ENCODE measurements at regions not wholly inside any gene's neighbourhood (a gene's known extent, or its start where the extent isn't known, plus 50 kb on each side); places are given as distances from the start of the nearest gene placed in this dataset.
"Not testable (repeated sequence)": the region's sequence is repeated elsewhere in the genome, so short reads cannot be mapped to it uniquely, and the experiment has no call there.

DNA sequence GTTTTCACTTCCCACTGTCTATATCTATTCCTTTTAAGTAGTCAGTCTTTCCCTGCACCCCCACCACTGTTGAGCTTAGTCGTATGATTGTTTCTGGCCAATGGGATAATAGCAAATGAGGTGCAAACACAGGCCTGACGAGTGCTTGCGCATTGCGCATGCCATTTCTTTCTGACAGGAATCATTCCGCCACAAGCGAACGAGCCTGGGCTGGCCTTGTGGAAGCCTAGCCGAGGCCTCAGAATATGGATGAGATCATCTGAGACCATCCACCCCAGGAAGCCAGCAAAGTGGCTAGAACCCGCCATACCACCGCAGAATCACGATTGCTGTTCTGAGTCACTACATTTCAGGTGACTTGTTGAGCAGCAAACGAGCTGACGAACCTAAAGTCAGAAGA lies 52.2 kb upstream of the PRL start:
- no peak for DNase-seq

DNA sequence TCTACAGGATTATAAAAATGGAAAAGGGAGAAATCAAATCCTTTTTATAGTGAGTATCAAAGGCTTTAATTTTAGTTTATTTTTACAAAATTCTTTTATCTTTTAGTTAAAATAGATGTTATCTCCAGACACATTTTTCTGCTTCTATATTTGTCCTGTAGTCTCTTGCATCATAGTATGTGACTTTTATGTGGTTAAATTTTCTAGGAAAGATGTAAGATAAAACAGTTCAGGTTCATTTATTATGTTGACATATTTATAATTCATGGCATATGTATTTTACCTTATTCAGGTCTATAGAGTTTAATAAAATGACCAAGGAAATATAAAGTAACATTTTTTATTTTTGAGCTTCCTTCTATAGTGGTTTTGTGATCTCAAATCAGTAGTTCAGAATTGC lies 52.7 kb upstream of the PRL start:
- no peak for DNase-seq

DNA sequence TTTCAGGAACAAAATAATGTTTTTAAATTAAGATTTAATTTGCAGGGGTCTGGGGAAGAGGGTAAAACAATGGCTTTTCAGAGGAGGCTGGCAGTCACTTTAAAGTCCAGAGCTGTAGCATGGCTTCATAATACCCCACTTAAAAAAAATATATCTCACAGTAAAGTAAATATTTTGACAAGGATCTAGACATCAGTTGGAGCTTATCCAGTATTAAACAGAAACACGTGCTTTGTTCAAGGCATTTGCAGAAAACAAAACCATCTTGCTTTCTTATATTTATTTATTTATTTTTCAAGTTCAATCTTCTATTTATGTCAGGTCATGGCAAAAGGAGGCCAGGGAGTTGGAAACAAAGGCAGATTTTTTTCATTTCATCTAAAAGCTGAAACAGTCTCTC lies 53.3 kb upstream of the PRL start:
- DNase-seq = no peak

DNA sequence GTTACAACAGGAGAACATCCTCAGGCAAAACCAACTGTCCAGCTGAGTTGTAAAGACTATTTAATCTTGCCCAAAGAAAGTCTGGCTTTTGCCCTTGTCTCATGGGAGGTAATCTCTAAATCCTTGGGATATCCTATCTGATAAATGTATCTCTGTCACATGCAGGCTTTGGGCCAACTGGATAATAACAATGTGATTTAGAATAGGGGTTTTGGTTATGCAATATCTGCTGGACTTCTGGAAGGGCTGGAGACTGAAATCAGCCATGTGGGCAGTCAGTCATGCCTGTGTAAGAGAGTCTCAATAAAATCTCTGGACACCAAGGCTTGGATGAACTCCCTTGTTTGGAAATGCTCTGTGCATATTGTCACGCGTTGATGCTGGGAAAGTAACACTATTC lies 56.3 kb upstream of the PRL start:
- no peak for DNase-seq

DNA sequence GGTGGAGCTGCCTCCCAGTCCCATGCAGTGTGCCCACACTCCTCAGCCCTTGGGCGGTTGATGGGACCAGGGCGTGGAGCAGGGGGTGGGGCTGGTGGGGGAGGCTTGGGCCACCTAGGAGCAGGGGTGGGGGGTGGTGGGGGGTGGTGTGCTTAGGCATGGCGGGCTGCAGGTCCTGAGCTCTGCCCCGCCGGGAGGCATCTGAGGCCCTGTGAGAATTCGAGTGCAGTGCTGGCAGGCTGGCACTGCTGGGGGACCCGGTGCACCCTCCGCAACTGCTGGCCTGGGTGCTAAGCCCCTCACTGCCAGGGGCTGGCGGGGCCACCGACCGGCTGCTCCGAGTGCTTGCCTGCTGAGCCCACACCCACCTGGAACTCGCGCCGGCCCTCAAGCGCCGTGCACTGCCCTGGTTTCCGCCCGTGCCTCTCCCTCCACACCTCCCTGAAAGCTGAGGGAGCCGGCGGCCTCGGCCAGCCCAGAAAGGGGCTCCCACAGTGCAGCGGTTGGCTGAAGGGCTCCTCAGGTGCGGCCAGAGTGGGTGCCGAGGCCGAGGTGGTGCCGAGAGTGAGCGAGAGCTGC lies 59.6 kb upstream of the PRL start:
- DNase-seq = no peak

DNA sequence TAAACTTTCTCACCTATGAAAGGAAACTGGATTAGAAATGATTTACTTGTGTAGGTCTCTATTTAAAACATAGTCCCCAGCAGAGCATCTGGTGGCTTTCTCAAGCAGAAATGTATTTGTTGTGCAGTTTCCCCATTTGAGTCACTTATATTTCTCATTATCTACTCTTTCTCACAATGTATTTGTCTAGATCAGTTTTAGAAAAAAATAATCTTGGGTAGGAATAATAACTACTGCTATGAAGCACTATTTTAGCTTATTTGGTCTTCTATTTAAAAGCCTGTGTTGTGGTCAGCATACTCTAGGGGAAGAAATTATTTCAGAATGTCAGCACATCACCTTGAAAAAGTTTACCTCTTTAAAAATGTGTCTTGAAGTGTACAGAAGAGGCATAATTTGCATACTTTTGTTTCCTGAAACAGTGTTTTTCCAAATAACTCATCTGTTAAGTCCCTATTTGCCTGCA lies 60.9 kb upstream of the PRL start:
- DNase-seq = no peak

DNA sequence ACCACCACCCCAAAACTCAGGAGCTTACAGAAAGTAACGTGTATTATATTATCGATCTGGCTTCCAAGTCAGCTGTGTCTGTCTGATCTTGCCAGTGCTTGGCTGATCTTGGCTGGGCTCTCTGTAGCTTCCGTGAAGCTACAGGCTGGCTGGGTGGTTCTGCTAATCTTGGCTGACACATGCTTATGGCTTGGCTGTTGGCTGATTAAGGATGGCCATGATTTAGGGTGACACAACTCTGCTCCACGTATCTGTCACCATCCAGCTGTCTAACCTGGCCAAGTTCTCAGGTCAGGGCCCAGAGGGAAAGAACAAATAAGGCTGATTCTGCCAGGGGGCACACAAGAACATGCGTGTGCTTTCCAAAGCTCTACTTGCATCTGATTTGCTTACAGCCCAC lies 64.7 kb upstream of the PRL start:
- DNase-seq = no peak

DNA sequence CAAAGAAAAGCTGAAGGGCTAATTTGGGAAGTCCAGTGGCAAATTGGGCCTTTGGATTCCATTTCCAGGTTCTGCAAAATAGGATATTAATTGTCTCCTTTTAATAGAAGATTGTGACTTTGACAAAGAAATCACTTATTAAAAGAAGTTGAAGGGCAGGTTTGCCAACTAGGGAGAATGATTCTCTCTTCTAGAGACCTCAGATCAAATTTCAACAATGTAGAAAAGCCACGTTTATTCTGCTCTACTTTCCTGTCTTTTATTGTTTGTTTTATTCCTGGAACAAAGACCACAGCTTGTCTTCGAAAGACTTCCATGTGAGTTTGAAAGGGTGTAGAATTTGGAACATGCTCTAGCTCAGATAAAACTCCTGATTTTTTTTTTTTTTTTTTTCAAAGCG lies 65.5 kb upstream of the PRL start:
- DNase-seq = peak; percentile 53

DNA sequence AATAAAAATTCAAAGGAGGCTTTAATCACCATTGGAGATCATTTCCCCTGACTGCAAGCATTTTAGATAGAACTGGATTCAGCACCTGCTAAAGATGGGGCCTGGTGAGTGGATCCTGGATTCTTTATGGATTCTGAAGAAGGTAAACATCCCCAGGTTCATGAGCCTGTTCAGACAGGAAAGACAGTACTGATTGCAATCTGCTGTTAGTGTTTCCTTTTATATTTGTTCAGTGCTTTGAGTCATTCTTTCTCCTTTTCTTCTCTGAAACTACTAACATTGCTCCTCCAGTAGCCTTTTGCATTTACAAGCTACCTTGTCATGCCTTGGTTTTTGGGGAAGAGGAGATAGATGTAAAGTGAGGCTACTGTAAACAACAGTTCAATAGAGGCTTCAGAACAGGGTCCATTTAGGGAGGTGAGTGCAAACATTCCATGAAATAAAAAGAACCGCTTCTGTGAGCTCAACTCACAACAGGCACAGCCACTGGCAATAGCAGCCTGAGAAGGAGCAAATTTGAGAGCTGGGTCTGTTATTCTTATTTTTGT lies 66.4 kb upstream of the PRL start:
- peak; percentile 30 for DNase-seq

DNA sequence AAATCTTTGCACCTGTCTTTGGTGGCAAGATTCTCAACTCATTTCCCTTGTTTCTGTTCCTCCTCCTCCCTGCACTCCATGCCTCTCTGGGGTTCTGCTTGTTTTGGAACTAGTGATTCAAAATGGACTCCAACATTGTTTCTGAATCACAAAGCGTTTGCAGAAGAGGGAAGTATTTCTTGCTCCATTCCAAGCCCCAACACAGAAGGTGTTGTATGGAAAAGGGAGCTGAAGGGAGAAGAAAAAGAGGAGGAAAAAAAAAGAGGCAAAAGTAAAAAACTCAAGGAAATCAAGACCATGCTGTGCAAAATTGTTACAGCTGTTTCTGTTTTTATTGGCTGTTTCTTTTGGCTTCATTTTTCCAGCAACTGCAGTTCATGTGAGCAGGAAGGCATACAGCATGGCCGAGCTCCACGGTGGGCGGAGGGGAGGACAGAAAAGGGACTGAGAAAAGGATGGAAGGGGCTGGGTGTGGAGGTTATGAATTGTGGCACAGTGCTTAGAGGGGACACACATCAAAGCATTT lies 66.9 kb upstream of the PRL start:
- DNase-seq = no peak

DNA sequence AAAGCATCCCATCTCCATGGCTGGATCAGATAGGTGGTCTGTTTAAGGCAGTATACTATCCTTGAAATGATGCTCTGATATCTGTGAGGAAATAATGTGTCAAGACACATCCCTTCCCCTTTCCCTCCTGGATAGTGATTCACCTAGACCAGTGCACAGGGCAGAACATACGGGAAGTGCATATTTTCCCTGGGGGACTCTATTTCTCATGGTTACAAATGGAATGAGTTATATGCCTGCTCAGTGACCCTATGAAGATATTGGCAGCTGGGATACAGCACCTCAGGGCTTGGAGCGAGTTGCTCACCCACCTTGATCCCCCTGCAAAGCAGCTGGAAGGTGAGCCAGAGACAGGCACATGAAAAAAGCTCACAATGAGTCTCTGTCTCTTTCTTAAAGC lies 67.5 kb upstream of the PRL start:
- DNase-seq = no peak

DNA sequence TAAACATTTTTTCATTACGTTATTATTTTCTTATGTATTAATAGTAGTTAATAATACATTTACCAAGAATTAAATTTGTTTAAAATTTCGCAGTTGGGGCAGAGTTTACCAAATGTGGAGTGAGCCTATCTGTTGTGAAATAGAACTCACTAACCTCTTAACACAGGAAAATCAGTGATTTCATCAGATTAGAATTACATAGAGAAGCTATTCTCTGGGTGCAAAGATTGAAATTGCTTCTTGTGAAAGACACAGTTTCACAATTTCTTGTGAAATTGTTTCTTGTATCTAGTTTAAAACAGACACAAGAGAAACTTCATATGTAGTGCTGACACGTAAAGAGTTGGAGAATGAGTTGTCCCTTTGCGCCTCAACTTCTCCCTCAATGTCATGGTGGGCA lies 69.4 kb upstream of the PRL start:
- DNase-seq = no peak

DNA sequence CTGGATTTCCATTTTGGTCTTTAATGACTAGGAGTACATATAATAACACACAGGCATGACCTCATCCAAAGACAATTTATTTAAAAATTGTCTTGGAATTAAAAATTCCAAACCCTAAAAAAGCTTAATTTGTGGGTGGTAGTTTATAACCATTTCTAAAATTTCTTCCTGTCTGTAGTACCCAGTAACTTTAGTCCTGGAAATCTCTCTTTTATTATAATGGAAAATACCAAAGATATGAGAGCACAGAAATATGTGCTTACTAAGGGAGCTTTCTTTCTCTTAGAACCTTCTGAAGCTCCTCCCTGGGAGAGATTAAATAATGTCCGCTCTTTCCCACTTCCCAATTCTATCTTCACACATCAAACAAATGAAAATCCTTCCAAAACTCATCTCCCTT lies 70.5 kb upstream of the PRL start:
- DNase-seq = no peak

DNA sequence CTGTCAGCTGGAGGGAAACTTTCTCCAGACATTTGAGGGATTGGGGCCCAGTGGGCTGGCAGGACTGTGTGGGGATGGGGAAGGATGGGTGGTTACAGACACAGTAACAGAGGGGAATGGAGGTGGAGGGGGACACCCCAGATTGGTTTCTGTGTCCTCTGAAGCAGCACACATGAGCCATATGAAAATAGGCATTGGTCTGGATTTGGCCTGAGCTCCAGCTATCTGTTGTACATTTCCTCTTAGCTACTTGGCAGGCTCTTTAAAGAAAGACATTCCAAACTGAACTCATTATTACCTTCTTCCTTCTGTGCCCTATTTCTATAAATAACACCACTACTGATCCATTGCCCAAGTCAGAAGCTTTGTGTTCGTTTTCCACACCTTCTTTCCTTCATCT lies 72.0 kb upstream of the PRL start:
- DNase-seq = no peak

DNA sequence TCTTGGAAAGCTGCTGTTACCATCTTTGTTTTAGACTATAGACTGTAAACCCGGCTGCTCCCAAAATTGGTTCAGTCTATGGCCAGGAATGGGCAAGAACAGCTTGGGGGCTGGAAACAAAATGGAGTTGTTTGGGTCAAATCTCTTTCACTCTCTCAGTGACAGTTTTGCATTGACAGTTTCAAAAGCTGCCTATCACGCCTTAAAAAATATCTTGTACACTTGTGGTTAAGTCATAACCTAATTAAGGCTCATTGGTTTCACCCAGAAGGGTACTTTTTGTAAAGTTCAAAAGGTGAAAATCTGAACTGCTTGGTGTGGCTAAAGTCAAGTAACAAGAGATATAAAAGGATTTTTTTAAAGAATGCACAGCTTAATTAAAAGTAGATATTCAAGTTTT lies 76.1 kb upstream of the PRL start:
- DNase-seq = no peak

DNA sequence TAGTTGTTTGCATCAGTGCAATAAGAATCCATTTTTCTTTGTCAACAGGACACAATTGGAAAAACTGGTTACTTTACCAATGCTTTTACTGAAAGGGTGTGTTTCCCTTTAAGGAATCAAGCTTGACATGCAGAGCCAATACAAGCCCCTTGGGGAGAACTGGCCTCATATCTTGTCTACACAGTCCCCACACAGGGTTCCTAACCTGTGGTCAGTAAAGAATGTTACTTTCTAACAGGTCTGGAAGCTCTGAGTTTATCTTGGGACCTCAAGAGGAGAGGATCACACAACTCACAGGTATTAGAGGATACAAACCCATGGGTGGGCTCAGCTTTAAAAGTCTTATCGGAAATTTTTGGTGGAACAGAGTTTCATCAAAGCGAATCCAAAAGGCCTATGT lies 78.1 kb upstream of the PRL start:
- not testable (repeated sequence) for DNase-seq

DNA sequence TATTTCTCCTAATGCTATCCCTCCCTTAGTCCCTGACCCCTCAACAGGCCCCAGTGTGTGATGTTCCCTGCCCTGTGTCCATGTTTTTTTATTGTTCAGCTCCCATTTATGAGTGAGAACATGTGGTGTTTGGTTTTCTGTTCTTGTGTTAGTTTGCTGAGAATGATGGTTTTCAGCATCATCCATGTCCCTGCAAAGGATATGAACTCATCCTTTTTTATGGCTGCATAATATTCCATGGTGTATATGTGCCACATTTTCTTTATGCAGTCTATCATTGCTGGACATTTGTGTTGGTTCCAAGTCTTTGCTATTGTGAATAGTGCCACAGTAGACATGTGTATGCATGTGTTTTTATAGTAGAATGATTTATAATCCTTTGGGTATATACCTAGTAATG lies 79.5 kb upstream of the PRL start:
- DNase-seq = not testable (repeated sequence)

DNA sequence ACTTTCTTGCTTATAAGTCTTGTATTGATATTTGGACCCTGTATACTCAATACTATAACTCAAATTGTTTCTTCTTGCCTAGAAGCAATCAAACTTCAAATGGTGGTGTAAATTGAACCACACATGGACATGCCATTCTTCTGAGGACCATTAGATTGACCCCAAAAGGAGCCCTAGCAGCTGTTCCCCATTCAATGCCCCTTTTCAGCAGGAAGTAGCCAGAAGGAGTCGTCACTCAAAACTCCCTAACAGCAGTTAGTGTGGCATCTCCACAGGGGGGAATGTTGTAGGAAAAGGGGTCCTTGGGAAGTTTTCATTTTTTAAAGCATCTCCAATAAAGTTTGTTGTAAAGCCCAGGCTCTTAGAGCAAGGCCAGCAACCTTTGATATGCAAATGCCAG lies 81.7 kb upstream of the PRL start:
- DNase-seq = not testable (repeated sequence)

DNA sequence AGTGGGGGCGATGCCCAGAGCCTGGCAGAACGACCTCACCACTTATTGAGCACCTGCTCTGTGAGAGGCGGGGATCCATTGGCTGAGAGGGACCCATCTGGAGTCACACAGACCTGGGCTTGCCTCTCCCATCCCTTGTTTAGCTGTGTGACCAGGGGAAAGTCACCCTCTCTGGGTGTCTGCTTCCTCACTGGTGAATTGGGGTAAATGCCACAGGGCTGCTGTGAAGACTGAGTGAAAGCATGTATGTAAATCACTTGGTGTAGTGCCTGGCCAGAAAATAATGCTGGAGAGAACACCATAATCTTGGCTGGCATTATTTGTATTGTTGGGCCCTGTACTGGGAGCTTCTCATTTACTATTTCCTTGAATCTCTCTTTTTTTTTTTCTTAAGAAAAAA lies 83.4 kb upstream of the PRL start:
- no peak for DNase-seq

DNA sequence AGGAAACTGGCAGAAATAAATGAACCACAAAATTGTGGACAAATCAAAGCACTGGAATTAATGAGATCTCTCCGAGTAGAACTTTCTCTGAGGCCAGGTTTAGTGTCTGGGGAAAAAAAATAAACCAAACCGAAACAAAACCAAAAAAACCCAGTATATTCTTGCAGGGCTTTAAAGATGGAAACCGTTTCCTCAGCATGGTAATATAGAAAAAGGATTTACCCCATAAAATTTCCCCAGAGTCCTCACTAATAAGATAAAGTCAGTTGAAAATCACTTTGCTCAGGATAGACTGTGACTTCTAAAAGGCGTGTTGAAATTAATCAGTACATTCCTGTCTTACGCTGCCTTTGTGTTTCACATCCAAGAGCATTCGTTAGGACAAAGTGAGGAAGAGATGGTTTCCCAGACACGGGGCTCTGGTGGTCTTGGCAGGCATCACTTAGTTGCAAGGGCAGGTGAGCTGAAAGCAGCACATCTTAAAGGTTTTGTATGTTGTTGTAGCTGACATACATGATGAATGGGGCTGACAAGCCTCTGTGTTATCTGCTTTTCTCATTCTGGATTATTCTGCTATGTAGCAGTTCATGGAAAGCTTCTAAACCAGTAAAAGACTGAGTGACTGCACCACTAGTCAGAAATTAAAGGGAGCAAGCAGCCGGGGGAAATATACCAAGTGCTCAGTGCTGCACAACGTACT lies 85.2 kb upstream of the PRL start:
- DNase-seq = no peak

DNA sequence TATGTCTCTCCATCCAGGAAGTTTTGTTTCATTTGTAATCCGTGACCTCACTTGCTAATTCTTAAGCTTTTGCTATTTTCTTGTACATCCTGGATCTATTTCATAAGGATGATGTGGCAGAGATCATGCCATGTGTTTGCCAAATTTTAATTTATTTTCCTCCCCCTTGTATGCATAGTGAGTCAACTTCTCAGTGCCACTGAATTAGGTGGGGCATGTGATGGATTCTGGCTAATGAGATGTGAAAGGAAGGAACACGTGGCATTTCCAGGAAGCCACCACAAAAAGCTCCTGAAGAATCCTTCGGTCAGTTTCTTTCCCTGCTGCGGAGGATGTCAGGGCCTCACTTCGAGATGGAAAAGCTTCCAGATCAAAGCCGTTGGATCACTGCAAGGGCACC lies 86.2 kb upstream of the PRL start:
- no peak for DNase-seq

DNA sequence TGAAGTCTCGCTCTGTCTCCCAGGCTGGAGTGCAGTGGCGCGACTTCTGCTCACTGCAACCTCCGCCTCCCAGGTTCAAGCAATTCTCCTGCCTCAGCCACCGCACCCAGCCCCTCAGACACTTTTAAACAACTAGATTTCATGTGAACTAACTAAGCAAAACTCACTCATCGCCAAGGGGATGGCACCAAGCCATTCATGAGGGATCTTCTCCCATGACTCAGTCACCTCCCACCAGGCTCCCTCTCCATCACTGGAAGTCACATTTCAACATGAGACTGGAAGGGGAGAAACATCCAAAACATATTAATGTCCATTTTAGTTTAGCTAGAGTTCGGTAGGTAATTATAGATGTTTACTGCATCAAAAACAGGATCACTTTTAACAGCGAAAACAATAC lies 95.9 kb upstream of the PRL start:
- no peak for DNase-seq

DNA sequence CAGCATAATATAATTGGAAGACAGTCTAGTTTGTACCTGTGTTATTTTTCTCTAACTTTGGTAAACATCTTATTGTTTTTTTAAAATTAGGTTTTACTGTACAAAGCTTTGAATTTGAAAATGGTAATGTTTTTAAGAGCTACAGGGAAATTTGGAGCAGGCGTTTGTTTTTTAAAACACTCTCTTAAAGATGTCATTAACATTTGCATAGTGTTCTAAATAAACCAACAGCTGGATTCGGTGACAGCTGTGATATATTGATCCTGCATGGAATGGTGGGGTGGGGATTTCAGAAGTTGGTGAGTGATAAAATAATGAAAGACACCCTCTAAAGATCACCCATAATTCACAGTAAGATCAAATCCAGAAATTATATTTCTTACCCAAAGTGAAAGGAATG lies 97.9 kb upstream of the PRL start:
- no peak for DNase-seq

DNA sequence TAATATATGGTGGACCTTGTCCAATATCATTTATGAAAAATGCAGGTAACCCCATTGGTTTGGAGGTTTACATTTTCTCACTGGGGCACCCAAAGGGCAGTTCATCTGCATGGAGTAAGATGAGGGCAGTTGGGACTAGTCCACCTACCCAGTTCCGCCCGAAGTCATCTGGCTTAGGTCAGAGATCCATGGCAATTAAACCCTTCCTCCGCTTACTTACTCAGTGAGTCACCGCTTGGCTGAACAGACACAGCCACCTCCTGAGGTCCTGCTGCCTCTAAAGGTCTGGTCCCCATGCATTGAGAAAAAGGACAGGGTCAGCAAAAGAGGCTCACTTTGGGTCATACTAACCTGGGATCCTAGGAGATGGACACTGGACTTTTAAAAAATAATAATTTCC lies 102.9 kb upstream of the PRL start:
- DNase-seq = no peak

DNA sequence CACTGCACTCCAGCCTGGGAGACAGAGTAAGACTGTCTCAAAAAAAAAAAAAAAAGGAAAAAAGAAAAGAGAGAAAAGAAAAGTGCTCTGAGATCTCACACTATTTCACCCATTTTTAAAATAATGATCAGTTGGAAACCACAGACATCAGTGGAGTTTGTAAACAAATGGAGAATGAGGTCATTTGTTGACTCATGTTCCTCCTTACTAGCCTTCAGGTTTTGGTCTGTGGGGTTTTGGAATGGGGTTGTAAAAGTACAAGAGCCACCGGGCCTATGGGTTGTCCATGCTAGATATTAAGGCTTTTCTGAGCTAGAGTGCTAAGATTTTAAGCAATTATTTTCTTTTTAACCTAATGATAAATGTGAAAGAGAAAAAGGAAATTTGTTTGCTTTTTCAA lies 104.4 kb upstream of the PRL start:
- DNase-seq = no peak
